WTC11 (cell line): ENCODE measurements at regions not wholly inside any gene's neighbourhood (a gene's known extent, or its start where the extent isn't known, plus 50 kb on each side); places are given as distances from the start of the nearest gene placed in this dataset.

Source experiments
- ATAC-seq: fragments of 200-7000 bp; cut with Tn5 transposase; 2 replicates; pipeline ENCODE4 v1.10.0; 2021; ENCODE audit warnings: mild to moderate bottlenecking, moderate library complexity
- CTCF ChIA-PET: fragments of 300-600 bp; sonication (Branson Sonifier 250); formaldehyde crosslinking; loops from one replicate; lab custom pipeline; 2021; ENCODE audit warnings: antibody characterized with exemption; lab: Charles Lee
- POLR2A ChIA-PET: fragments of 350-600 bp; sonication (Branson Sonifier 250); formaldehyde crosslinking; loops from one replicate; lab custom pipeline; 2021; ENCODE audit warnings: antibody characterized with exemption; lab: Charles Lee
- DNase-seq: peaks from one replicate; pipeline ENCODE4 v3.0.0; 2021; ENCODE audit warnings: low spot score
- H3K27ac Mint-ChIP-seq: 2 replicates; pipeline ENCODE4 v1.8.0; 2021; ENCODE audit warnings: mixed read lengths
- H3K27me3 Mint-ChIP-seq: 2 replicates; pipeline ENCODE4 v1.8.0; 2021; ENCODE audit warnings: low read depth, mild to moderate bottlenecking, moderate library complexity, mixed read lengths
- H3K36me3 Mint-ChIP-seq: 2 replicates; pipeline ENCODE4 v1.8.0; 2021; ENCODE audit warnings: mixed read lengths
- H3K4me1 Mint-ChIP-seq: 2 replicates; pipeline ENCODE4 v1.8.0; 2022; ENCODE audit warnings: mixed read lengths
- H3K4me3 Mint-ChIP-seq: 2 replicates; pipeline ENCODE4 v1.8.0; 2021; ENCODE audit warnings: mild to moderate bottlenecking, moderate library complexity, mixed read lengths
- H3K9me3 Mint-ChIP-seq: 2 replicates; pipeline ENCODE4 v1.8.0; 2021; ENCODE audit warnings: mixed read lengths
- ELF4 ChIP-seq: sonication (generic); formaldehyde crosslinking; IDR thresholded peaks from 2 replicates; pipeline ENCODE4 v1.8.1; 2022; ENCODE audit warnings: low read depth, mild to moderate bottlenecking, moderate library complexity, missing genetic modification reagents
- FOXJ3 ChIP-seq: sonication (generic); formaldehyde crosslinking; IDR thresholded peaks from 2 replicates; pipeline ENCODE4 v1.9.0; 2021; ENCODE audit warnings: missing genetic modification reagents, mild to moderate bottlenecking, borderline replicate concordance
- FOXP1 ChIP-seq: sonication (generic); formaldehyde crosslinking; IDR thresholded peaks from 2 replicates; pipeline ENCODE4 v1.8.0; 2022; ENCODE audit warnings: missing genetic modification reagents, mild to moderate bottlenecking, moderate library complexity, borderline replicate concordance
- MYBL2 ChIP-seq: sonication (generic); formaldehyde crosslinking; IDR thresholded peaks from 2 replicates; pipeline ENCODE4 v1.8.1; 2023; ENCODE audit warnings: mild to moderate bottlenecking, moderate library complexity, missing genetic modification reagents
- NFATC4 ChIP-seq: fragments of 250-450 bp; sonication (Bioruptor Pico); IDR thresholded peaks from 2 replicates; pipeline ENCODE4 v1.9.0; 2021; ENCODE audit warnings: mild to moderate bottlenecking
- NFYB ChIP-seq: sonication (generic); formaldehyde crosslinking; conservative IDR thresholded peaks from 2 replicates; pipeline ENCODE4 v1.8.0; 2022; ENCODE audit warnings: low read depth, missing genetic modification reagents
- NR2C2 ChIP-seq: sonication (generic); formaldehyde crosslinking; IDR thresholded peaks from 2 replicates; pipeline ENCODE4 v1.8.0; 2022; ENCODE audit warnings: mild to moderate bottlenecking, missing genetic modification reagents
- RELA ChIP-seq: sonication (generic); formaldehyde crosslinking; IDR thresholded peaks from 2 replicates; pipeline ENCODE4 v1.8.1; 2022; ENCODE audit warnings: missing genetic modification reagents, mild to moderate bottlenecking, borderline replicate concordance
- ZNF317 ChIP-seq: sonication (generic); formaldehyde crosslinking; IDR thresholded peaks from 2 replicates; pipeline ENCODE4 v1.8.1; 2023; ENCODE audit warnings: low read depth, mild to moderate bottlenecking, moderate library complexity, missing genetic modification reagents, borderline replicate concordance
- TF ChIP-seq, protein P1 (sequence below): fragments of 250-450 bp; sonication (Bioruptor Pico); IDR thresholded peaks from 2 replicates; pipeline ENCODE4 v1.9.0; 2021; ENCODE audit warnings: mild to moderate bottlenecking, borderline replicate concordance
- TF ChIP-seq, protein P2 (sequence below): sonication (generic); formaldehyde crosslinking; IDR thresholded peaks from 2 replicates; pipeline ENCODE4 v1.8.1; 2022; ENCODE audit warnings: mild to moderate bottlenecking, moderate library complexity, missing genetic modification reagents
- TF ChIP-seq, protein P3 (sequence below): fragments of 250-450 bp; sonication (Bioruptor Pico); IDR thresholded peaks from 2 replicates; pipeline ENCODE4 v1.9.0; 2021; ENCODE audit warnings: mild to moderate bottlenecking
- TF ChIP-seq, protein P4 (sequence below): fragments of 250-450 bp; sonication (Bioruptor Pico); conservative IDR thresholded peaks from 2 replicates; pipeline ENCODE4 v1.9.0; 2021; ENCODE audit warnings: mild to moderate bottlenecking
- TF ChIP-seq, protein P5 (sequence below): fragments of 200-600 bp; IDR thresholded peaks from 2 replicates; pipeline ENCODE4 v1.8.0; 2022; ENCODE audit warnings: antibody characterized with exemption
- TF ChIP-seq, protein P6 (sequence below): sonication (generic); formaldehyde crosslinking; IDR thresholded peaks from 2 replicates; pipeline ENCODE4 v1.8.0; 2023; ENCODE audit warnings: mild to moderate bottlenecking, missing genetic modification reagents
- TF ChIP-seq, protein P7 (sequence below): sonication (generic); formaldehyde crosslinking; IDR thresholded peaks from 2 replicates; pipeline ENCODE4 v1.8.1; 2022; ENCODE audit warnings: mild to moderate bottlenecking, missing genetic modification reagents, moderate library complexity, borderline replicate concordance

DNA sequence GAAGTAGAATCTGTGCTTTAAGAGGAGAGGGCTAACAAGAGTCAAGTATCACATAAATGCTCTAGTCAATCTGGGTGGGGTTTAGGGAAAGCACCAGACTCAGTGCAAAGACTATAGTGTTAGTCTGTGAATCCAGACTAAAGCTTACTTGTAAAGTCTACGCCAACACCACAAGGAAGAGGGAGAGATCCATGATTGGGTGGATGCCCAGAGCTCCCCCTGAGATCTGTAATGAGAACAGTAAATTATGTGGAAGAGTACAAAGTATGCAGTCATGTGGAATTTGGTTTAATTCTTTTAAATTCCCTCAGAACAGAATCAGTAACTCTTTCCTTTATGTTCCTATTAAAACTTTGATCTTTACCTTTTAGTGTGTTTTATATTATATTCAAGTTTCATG lies 354.7 kb upstream of the SPANXN4 start:
- peaks cover 18% of the 10 kb centered on the region for H3K36me3 Mint-ChIP-seq
- ChIA-PET POLR2A (no interaction called here), CTCF (no interaction called here)
- H3K27me3 Mint-ChIP-seq, result no peaks in the 10 kb centered on the region
- DNase-seq, result no peak
- TF ChIP-seq ELF4 (CRISPR knock-in tag), result no peak
- no peak for TF ChIP-seq NFATC4 (CRISPR knock-in tag)
- no peak for TF ChIP-seq NFYB
- no peak for TF ChIP-seq ZNF317 (CRISPR knock-in tag)
- TF ChIP-seq, protein P1, sequence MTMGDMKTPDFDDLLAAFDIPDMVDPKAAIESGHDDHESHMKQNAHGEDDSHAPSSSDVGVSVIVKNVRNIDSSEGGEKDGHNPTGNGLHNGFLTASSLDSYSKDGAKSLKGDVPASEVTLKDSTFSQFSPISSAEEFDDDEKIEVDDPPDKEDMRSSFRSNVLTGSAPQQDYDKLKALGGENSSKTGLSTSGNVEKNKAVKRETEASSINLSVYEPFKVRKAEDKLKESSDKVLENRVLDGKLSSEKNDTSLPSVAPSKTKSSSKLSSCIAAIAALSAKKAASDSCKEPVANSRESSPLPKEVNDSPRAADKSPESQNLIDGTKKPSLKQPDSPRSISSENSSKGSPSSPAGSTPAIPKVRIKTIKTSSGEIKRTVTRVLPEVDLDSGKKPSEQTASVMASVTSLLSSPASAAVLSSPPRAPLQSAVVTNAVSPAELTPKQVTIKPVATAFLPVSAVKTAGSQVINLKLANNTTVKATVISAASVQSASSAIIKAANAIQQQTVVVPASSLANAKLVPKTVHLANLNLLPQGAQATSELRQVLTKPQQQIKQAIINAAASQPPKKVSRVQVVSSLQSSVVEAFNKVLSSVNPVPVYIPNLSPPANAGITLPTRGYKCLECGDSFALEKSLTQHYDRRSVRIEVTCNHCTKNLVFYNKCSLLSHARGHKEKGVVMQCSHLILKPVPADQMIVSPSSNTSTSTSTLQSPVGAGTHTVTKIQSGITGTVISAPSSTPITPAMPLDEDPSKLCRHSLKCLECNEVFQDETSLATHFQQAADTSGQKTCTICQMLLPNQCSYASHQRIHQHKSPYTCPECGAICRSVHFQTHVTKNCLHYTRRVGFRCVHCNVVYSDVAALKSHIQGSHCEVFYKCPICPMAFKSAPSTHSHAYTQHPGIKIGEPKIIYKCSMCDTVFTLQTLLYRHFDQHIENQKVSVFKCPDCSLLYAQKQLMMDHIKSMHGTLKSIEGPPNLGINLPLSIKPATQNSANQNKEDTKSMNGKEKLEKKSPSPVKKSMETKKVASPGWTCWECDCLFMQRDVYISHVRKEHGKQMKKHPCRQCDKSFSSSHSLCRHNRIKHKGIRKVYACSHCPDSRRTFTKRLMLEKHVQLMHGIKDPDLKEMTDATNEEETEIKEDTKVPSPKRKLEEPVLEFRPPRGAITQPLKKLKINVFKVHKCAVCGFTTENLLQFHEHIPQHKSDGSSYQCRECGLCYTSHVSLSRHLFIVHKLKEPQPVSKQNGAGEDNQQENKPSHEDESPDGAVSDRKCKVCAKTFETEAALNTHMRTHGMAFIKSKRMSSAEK (CRISPR knock-in tag), result no peak
- TF ChIP-seq, protein P2, sequence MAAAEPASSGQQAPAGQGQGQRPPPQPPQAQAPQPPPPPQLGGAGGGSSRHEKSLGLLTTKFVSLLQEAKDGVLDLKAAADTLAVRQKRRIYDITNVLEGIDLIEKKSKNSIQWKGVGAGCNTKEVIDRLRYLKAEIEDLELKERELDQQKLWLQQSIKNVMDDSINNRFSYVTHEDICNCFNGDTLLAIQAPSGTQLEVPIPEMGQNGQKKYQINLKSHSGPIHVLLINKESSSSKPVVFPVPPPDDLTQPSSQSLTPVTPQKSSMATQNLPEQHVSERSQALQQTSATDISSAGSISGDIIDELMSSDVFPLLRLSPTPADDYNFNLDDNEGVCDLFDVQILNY (CRISPR knock-in tag), result no peak
- no peak for TF ChIP-seq MYBL2 (CRISPR knock-in tag)
- no peak for TF ChIP-seq FOXP1 (CRISPR knock-in tag)
- TF ChIP-seq, protein P3, sequence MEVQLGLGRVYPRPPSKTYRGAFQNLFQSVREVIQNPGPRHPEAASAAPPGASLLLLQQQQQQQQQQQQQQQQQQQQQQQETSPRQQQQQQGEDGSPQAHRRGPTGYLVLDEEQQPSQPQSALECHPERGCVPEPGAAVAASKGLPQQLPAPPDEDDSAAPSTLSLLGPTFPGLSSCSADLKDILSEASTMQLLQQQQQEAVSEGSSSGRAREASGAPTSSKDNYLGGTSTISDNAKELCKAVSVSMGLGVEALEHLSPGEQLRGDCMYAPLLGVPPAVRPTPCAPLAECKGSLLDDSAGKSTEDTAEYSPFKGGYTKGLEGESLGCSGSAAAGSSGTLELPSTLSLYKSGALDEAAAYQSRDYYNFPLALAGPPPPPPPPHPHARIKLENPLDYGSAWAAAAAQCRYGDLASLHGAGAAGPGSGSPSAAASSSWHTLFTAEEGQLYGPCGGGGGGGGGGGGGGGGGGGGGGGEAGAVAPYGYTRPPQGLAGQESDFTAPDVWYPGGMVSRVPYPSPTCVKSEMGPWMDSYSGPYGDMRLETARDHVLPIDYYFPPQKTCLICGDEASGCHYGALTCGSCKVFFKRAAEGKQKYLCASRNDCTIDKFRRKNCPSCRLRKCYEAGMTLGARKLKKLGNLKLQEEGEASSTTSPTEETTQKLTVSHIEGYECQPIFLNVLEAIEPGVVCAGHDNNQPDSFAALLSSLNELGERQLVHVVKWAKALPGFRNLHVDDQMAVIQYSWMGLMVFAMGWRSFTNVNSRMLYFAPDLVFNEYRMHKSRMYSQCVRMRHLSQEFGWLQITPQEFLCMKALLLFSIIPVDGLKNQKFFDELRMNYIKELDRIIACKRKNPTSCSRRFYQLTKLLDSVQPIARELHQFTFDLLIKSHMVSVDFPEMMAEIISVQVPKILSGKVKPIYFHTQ (CRISPR knock-in tag), result no peak
- TF ChIP-seq NR2C2 (CRISPR knock-in tag), result no peak
- TF ChIP-seq, protein P4, sequence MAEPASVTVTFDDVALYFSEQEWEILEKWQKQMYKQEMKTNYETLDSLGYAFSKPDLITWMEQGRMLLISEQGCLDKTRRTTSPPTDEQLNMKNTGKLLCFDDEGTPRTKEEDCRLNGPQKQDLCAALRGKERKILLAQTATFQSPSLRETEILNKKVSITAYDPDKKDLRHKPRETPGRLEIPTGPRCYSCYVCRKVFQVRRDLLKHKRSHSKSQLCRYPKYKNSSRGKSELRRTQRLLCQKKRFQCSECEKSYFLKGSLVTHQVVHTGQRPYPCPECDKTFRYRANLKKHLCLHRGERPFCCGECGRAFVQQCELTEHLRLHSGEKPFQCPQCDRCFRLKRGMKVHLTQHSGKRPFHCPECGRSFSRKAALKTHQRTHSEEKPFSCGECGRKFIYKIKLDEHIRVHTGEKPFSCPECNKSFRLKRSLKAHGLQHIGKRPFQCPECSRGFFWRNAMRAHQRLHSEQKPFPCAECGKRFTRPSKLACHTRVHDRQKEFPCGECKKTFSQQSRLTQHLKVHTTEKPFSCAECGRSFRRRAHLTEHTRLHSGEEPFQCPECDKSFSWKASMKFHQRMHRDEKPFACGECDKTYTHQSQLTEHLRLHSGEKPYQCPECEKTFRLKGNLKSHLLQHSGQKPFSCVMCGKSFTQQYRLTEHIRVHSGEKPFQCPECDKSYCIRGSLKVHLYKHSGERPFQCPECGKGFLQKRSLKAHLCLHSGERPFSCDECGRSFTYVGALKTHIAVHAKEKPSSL (CRISPR knock-in tag), result no peak
- TF ChIP-seq, protein P5, sequence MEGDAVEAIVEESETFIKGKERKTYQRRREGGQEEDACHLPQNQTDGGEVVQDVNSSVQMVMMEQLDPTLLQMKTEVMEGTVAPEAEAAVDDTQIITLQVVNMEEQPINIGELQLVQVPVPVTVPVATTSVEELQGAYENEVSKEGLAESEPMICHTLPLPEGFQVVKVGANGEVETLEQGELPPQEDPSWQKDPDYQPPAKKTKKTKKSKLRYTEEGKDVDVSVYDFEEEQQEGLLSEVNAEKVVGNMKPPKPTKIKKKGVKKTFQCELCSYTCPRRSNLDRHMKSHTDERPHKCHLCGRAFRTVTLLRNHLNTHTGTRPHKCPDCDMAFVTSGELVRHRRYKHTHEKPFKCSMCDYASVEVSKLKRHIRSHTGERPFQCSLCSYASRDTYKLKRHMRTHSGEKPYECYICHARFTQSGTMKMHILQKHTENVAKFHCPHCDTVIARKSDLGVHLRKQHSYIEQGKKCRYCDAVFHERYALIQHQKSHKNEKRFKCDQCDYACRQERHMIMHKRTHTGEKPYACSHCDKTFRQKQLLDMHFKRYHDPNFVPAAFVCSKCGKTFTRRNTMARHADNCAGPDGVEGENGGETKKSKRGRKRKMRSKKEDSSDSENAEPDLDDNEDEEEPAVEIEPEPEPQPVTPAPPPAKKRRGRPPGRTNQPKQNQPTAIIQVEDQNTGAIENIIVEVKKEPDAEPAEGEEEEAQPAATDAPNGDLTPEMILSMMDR, result no peak
- TF ChIP-seq FOXJ3 (CRISPR knock-in tag), result no peak
- TF ChIP-seq, protein P6, sequence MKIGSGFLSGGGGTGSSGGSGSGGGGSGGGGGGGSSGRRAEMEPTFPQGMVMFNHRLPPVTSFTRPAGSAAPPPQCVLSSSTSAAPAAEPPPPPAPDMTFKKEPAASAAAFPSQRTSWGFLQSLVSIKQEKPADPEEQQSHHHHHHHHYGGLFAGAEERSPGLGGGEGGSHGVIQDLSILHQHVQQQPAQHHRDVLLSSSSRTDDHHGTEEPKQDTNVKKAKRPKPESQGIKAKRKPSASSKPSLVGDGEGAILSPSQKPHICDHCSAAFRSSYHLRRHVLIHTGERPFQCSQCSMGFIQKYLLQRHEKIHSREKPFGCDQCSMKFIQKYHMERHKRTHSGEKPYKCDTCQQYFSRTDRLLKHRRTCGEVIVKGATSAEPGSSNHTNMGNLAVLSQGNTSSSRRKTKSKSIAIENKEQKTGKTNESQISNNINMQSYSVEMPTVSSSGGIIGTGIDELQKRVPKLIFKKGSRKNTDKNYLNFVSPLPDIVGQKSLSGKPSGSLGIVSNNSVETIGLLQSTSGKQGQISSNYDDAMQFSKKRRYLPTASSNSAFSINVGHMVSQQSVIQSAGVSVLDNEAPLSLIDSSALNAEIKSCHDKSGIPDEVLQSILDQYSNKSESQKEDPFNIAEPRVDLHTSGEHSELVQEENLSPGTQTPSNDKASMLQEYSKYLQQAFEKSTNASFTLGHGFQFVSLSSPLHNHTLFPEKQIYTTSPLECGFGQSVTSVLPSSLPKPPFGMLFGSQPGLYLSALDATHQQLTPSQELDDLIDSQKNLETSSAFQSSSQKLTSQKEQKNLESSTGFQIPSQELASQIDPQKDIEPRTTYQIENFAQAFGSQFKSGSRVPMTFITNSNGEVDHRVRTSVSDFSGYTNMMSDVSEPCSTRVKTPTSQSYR (CRISPR knock-in tag), result no peak
- TF ChIP-seq RELA (CRISPR knock-in tag), result no peak
- TF ChIP-seq, protein P7, sequence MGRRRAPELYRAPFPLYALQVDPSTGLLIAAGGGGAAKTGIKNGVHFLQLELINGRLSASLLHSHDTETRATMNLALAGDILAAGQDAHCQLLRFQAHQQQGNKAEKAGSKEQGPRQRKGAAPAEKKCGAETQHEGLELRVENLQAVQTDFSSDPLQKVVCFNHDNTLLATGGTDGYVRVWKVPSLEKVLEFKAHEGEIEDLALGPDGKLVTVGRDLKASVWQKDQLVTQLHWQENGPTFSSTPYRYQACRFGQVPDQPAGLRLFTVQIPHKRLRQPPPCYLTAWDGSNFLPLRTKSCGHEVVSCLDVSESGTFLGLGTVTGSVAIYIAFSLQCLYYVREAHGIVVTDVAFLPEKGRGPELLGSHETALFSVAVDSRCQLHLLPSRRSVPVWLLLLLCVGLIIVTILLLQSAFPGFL (CRISPR knock-in tag), result no peak
- H3K27ac Mint-ChIP-seq, result no peak overlapping the region
- no peak overlapping the region for H3K4me3 Mint-ChIP-seq
- peaks cover 37% of the 10 kb centered on the region for H3K9me3 Mint-ChIP-seq
- no peaks in the 10 kb centered on the region for H3K4me1 Mint-ChIP-seq
- no peak for ATAC-seq
